ENCODE measurements at regions not wholly inside any gene's neighbourhood (a gene's known extent, or its start where the extent isn't known, plus 50 kb on each side); places are given as distances from the start of the nearest gene placed in this dataset.

DNA sequence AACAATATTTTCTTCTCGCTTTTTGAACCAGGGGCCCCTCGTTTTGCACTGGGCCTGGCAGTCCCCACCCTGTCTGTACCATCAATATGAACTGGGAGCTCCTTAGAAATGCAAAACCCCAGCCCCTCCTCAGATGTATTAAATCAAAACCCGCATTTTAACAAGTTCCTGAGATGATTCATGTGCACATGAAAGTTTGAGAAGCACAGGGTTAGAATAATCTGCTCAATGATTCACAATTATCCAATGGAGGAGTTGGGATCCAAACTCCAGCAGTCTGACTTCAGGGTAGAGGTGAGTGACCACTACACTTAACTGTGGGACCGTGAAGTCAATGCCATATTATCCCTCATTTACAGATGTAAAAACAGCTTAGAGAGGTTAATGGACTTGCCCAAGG is 256.4 kb downstream of the IGSF11 start:
- Histone ChIP-seq H3K27ac (ENCODE audit: low read depth, low read length) (no peak overlapping the region), H4K20me1 (replicated peaks in 1 of 2; ENCODE audit: control insufficient read depth in 1 of 2, insufficient read depth in 2 of 2, low read length in 2 of 2) (no peaks in the 10 kb centered on the region), H3K36me3 (ENCODE audit: control insufficient read depth in 2 of 4, insufficient read depth in 4 of 4, low read length in 3 of 4) (no peaks in the 10 kb centered on the region), H3K18ac (ENCODE audit: extremely low read depth, low read length) (no peak overlapping the region), H3K79me1 (ENCODE audit: low read depth, low read length) (no peaks in the 10 kb centered on the region), H2BK120ac (replicated peaks; ENCODE audit: low read depth, low read length) (no peak overlapping the region), H2BK20ac (ENCODE audit: low read length) (no peak overlapping the region), H3K14ac (ENCODE audit: insufficient read length) (no peak overlapping the region), H3K27me3 (replicated peaks in 1 of 4; ENCODE audit: control insufficient read depth in 3 of 4, extremely low read depth in 1 of 4, insufficient read depth in 3 of 4, low read length in 3 of 4) (no peaks in the 10 kb centered on the region), H2AFZ (ENCODE audit: low read length) (peak overlapping the region; percentile 93), H3K4me2 (ENCODE audit: insufficient read depth in 1 of 2, low read depth in 2 of 2, low read length in 2 of 2) (no peak overlapping the region), H4K91ac (replicated peaks; ENCODE audit: insufficient read length, low read length) (no peak overlapping the region), H3K9me3 (ENCODE audit: insufficient read depth in 2 of 2, low read depth in 1 of 2, low read length in 1 of 2) (no peaks in the 10 kb centered on the region), H3K4ac (replicated peaks; ENCODE audit: insufficient read length, low read depth, low read length) (no peak overlapping the region), H3K79me2 (ENCODE audit: control insufficient read depth in 1 of 2, insufficient read depth in 2 of 2, low read length in 2 of 2) (no peaks in the 10 kb centered on the region), H2BK15ac (ENCODE audit: low read length) (no peak overlapping the region), H3K9ac (replicated peaks in 1 of 4; ENCODE audit: extremely low read depth in 1 of 4, low read depth in 3 of 4, low read length in 3 of 4) (no peak overlapping the region), H2BK5ac (ENCODE audit: low read depth, low read length) (no peak overlapping the region), H3K23ac (ENCODE audit: insufficient read length) (no peak overlapping the region), H3K56ac (replicated peaks; ENCODE audit: insufficient read length, low read depth, low read length) (no peak overlapping the region), H3K4me1 (replicated peaks in 1 of 4; ENCODE audit: control insufficient read depth in 3 of 4, insufficient read depth in 4 of 4, low read length in 3 of 4) (peaks cover 0 to 4% (median 2%) of the 10 kb centered on the region in 4 experiments; a peak in 2 of 7 replicates), H4K5ac (ENCODE audit: insufficient read length, low read depth, low read length) (no peak overlapping the region), H3K4me3 (ENCODE audit: extremely low read depth in 1 of 4, insufficient read depth in 2 of 4, low read depth in 3 of 4, low read length in 4 of 4) (no peak overlapping the region), H2AK5ac (ENCODE audit: low read depth, low read length) (no peak overlapping the region), H4K8ac (ENCODE audit: extremely low read depth, insufficient read depth, low read length) (no peak overlapping the region), H3K23me2 (ENCODE audit: low read depth, low read length) (no peaks in the 10 kb centered on the region), H2BK12ac (ENCODE audit: low read depth, low read length) (no peak overlapping the region)
- FAIRE-seq (no peak), DNase-seq (ENCODE audit: low read depth in 1 of 2, low spot score in 2 of 2) (no peak)
- ChIA-PET CTCF (ENCODE audit: partially characterized antibody) (interaction anchor here (1.6 to 2.9 kb wide), 2 partner anchors 9 to 17 kb away, joined by 4 to 8 read pairs; no protein-coding TSS in a partner anchor), POLR2A (ENCODE audit: partially characterized antibody) (no interaction called here)
- WGBS, 2 experiments (ENCODE audit: extremely low coverage in 1 of 2, insufficient coverage in 1 of 2, insufficient read length in 1 of 2, insufficient replicate concordance in 2 of 2, low coverage in 1 of 2, low lambda C conversion rate in 2 of 2, missing lambda C conversion rate in 1 of 2): 81% methylated on average over 4 of the region's 4 CpGs; no CpG with 5 or more reads in 1 of the 2 experiments
- TF ChIP-seq RXRA (IDR thresholded peaks at IDR 0.05; ENCODE audit: insufficient read depth, low read depth, low read length): no peak
- no peak for TF ChIP-seq KDM5A (IDR thresholded peaks at IDR 0.05; ENCODE audit: low read length)
